ENCODE measurements at regions not wholly inside any gene's neighbourhood (a gene's known extent, or its start where the extent isn't known, plus 50 kb on each side); places are given as distances from the start of the nearest gene placed in this dataset.
"Not testable (repeated sequence)": the region's sequence is repeated elsewhere in the genome, so short reads cannot be mapped to it uniquely, and the experiment has no call there.

DNA sequence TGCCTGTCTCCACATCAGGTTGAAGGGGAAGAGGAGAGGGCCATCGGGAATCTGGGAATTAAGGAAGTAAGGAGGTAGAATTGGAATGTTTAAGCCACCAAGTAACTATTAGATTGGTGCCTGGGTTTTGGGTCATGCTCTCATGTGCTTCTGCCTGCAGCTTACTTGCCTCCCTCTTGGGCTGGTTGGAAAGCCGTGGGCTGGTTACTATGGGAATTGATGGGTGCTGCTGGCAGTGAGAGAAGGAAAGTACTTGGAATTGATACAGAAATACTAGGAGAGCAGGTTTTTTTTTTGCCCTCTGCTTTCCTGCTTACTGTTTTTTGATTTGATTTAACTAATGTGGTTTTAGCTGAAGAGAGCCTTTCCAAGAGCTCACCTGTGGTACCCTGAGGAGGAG is 493.5 kb upstream of the RGS6 start:
- no peak for DNase-seq

DNA sequence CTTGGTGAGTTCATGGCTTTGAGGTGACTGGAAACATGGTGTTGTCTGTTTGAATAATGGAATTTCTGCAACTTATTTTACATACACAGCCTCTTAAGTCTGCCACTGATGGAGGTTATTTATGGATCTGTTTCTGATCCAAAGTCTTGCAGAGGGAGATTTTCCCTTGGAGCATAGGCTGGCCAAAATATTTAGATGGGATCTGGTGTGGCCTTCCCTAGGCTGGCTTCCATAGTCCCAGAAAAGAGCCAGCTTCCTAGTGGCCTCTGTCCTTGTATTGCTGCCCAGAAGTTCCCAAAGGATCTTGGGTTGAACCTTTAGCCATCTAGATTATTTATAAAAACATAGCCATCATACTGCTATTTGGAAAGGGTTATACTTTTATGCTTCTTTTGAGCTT is 491.1 kb upstream of the RGS6 start:
- no peak for DNase-seq

DNA sequence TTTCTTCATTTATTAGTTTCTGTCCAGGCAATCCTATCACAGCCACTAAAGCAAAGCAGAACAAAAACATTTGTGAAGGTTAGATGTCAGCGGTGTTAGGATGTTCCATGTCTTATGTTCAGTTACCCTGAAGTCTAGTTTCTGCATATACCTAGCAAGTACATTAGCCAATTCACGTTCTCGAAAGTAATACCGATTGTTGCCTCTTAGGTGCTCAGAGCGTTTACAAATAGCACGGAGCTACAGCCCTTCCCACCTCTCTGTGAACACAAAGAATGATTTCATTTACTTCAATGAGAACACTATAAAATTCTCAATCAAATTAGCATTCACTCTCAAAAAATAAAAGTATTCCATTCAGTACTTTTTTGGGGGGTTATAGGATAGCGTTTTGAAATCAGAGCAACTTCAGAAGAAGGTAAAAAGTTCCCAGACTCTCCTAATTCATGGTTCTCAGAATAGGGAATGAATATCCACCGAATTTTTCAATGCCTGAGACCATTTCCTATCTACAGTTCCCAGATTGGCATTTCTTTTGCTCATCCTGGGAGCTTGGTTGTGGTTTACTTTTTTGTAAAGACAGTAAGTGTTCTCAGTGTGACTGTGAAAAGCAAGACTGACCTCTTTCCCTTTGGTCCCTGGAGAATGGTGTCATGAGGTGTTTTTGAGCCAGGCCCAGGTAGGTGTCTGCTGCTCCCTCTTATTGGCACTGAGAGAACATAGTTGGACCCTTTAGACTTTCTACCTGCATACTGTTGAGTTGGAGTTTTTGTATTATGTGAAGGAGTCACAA is 488.0 kb upstream of the RGS6 start:
- DNase-seq, result no peak

DNA sequence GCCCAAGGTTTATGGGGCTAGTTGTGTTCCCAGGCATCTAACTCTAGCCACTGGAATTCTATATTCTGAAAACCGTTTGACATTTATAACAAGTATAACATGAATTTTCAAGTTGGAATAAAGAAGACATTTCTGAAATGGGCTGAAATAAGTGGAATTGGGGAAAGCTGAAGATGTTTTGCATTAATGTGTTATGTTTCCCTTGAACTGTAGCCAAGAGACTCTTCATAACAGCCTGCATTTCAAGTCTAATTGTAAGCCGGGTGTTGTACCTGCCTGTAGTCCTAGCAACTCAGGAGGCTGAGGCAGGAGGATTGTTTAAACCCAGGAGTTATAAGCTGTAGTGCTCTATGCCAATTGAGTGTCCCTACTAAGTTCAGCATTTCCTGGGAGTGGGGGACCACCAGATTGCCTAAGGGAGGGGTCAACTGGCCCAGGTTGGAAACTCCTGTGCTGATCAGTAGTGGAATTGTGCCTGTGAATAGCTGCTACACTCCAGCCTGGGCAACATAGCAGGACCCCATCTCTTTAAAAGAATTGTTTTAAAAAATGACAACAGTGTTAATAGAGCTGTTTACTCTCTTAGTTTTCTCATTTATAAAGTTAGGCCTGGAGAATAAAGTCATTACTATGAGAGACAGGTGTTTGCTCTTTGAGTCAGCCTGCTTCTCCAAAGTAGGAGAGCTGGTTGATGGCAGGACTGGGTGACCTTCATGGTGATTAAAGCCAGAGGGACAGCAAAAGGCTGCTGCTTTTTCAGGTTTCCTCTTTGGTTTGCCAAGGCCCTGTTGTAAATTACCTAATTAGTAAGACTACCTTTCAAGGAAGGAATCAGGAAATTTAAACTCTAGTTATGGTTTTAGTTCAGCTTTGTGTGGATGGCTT is 483.6 kb upstream of the RGS6 start:
- DNase-seq, result no peak

DNA sequence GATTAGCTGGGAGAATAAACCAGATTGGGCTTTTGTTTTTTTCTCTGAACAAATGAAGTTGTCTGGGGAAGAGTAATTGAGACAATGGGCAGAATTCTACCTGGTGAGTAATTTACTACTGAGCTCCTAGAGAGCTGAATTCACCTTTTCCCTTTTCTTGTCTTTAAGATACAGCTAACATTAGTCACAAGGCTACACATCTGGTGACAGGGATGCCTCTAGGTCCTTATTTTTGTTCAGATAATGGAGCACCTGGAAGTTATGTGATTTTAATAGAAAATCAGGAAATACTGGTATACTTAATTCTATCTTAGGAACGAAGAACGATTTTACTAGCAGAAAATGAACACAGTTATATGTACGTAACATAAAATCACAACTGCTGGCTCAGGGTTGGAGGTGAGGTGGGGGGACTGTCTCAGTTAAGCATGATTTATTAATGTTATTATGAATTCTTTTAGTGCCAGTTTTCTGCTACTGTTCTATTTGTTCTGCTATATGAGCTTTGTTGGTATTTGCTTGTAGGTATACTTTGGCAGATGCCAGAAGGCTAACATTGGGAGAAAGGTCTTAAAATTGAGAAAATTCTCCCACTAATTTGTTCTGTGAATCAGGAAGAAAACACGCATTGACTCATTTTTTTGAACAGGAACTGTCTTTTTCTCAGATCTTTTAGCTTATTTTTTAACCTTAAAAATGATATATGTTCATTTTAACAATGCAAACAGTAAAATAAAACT is 482.7 kb upstream of the RGS6 start:
- DNase-seq, result no peak

- DNase-seq, result no peak
Observed at GRCh38 chr14:71451501-71451900, 480.7 kb upstream of the RGS6 start.

DNA sequence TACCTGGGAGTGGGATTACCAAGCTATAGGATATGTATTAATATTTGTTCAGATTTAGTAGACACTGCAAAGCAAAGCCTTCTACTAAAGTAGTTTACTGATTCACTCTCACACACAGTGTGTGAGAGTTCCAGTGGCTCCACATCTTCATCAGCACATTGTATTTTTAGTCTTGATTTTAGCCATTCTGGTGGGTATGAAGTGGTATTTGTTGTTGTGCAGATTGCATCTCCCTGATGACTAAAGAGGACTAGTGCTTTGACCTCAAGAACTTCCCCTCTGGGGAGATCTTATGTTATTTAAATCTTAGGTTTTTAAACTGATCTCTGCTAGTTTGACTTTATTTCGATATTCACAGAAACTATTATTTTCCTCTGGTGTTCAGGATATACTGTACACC is 479.7 kb upstream of the RGS6 start:
- no peak for DNase-seq

GRCh38 chr14:71452987-71453386 is 479.2 kb upstream of the RGS6 start:
- no peak for DNase-seq

- no peak for DNase-seq
Observed at GRCh38 chr14:71454010-71454409, 478.2 kb upstream of the RGS6 start.

DNA sequence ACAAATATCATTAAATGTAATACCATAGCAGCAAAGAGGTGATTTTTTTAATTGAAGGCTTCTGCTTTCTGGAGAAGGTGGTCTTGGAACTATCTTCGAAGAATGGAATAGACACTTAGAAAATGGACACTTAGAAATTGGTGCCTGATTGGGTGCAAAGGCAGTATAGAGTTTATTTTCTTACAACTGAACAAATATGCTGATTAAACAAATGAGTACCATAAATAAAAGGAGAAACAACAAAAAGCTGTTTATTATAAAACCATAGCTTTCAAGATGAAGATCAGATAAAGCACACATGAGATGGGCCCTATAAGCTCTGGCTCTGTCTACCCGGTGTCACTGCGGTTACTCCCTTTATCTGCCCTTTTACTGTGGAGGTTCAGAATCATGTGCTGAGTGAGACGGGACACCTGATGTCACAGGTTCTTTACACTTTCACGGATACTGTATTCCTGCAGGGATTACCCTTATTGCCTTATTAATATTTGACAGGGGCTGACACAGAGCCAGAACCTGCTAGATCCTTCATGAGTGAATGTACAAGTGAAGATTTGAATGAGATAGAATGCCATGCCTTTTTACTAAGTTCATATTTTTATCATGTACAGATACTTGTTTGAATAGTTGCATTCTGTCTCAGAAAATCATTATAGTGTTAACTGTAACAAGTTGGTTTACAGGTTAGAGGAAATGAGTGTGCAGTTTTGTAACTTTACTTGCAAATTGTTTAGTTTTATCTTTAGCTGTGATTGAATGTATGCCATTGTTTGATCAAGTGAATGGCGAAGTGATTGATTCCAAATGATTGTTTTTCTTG is 477.5 kb upstream of the RGS6 start:
- no peak for DNase-seq

- no peak for DNase-seq
Observed at GRCh38 chr14:71460091-71460490, 472.1 kb upstream of the RGS6 start.

- DNase-seq, result not testable (repeated sequence)
Observed at GRCh38 chr14:71461617-71462016, 470.6 kb upstream of the RGS6 start.

- DNase-seq, result no peak
Observed at GRCh38 chr14:71463807-71464206, 468.4 kb upstream of the RGS6 start.

- no peak for DNase-seq
Observed at GRCh38 chr14:71464840-71465239, 467.4 kb upstream of the RGS6 start.

- DNase-seq, result no peak
Observed at GRCh38 chr14:71465316-71465715, 466.9 kb upstream of the RGS6 start.

GRCh38 chr14:71466251-71466650 is 466.0 kb upstream of the RGS6 start:
- no peak for DNase-seq

- DNase-seq, result no peak
Observed at GRCh38 chr14:71466946-71467345, 465.3 kb upstream of the RGS6 start.

GRCh38 chr14:71467361-71467811 is 464.8 kb upstream of the RGS6 start:
- DNase-seq, result no peak

- DNase-seq, result no peak
Observed at GRCh38 chr14:71468701-71469100, 463.5 kb upstream of the RGS6 start.

GRCh38 chr14:71469643-71470335 is 462.4 kb upstream of the RGS6 start:
- DNase-seq, result no peak

DNA sequence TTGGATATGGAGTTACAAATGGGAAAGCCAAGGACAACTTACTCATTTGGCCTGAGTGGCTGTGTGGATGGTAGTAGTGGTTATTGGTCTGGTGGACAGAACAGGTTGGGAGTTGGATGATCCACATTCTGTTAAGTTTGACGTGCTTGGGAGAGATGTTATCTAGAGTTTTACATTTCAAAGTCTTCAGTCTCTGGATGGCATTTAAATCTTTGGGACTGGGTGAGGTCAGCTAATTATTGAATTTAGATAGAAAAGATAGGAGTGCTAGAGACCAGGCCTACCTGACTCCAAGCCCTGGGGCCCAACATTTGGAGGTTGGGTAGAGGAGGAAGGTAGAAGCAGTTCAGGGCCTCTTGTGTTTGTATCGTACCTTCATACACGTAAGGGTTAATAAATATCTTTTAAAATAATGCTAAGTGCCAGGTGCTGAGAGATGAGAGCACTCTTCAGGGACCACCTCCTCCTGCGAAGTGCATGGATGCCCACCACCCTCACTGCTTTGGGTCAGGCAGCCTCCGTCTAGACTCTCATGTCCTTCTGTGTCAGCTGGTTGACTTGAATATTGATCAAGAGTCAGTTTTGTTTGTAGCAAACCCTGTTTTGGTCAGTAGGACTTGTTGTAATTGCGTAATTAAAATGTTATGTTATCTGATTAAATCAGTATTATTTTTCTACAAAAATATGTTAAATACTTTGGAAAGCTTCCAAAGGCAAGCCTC is 460.4 kb upstream of the RGS6 start:
- no peak for DNase-seq

Measured in activated CD4-positive, alpha-beta T cell treated with anti-CD3 and anti-CD28 coated beads, Interleukin-2, amount 50 U/mL, for 48 hours (primary cell).